Right atrium auricular region (tissue), 2 donors: ENCODE measurements at regions not wholly inside any gene's neighbourhood (a gene's known extent, or its start where the extent isn't known, plus 50 kb on each side); places are given as distances from the start of the nearest gene placed in this dataset.

Source experiments
- DNase-seq: peaks from one replicate; pipeline ENCODE4 v3.0.0-alpha.2; 2019; ENCODE audit warnings: low spot score
- H3K27ac ChIP-seq, 2 donors: fragments of 200-600 bp; sonication (generic); 1 replicate in 1 of 2; 2 replicates in 1 of 2; pipeline ENCODE4 v1.5.1; 2016 to 2019
- H3K27me3 ChIP-seq, 2 donors: fragments of 200-600 bp; sonication (generic); one replicate each; pipeline versions ENCODE4 v1.5.1 to v1.6.0; 2017 to 2019
- H3K36me3 ChIP-seq: fragments of 200-600 bp; sonication (generic); one replicate; pipeline ENCODE4 v1.5.1; 2016
- H3K4me1 ChIP-seq, 2 donors: fragments of 200-600 bp; sonication (generic); one replicate each; pipeline versions ENCODE4 v1.5.1 to v1.6.0; 2017 to 2019
- H3K4me3 ChIP-seq, 2 donors: fragments of 200-600 bp; sonication (generic); 1 replicate in 1 of 2; 2 replicates in 1 of 2; pipeline ENCODE4 v1.5.1; 2017 to 2019; ENCODE audit warnings: mild to moderate bottlenecking in 1 of 2, moderate library complexity in 1 of 2
- H3K9me3 ChIP-seq, 2 donors: fragments of 200-600 bp; sonication (generic); one replicate each; pipeline ENCODE4 v1.5.1; 2019
- TF ChIP-seq, protein P1 (sequence below), 2 donors: fragments of 200-600 bp; sonication (generic); IDR thresholded peaks; one replicate each; pipeline ENCODE4 v1.5.1; 2019; ENCODE audit warnings: antibody characterized with exemption in 2 of 2

DNA sequence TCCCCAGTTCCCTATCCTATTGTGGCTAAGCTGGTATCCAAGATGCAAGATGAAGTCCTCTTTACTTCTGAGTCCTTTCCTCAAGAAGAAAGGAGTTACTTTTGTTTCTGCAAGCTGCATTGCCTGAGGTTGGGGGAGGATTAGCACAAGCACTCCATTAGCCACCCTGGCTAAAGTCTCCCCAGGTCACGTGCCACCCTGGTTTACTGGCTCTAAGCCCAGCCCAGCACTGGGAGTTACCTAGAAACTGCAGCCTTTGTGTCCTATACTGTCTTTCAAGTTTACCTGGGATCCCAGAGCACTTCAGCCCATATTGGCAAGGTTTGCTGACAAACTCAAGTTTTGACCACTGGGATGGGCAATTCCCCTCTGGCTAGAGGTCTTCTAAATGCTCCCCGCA, 78.4 kb upstream of the DBX1 start:
- Histone ChIP-seq H3K27me3 (no peaks in the 10 kb centered on the region), H3K36me3 (no peaks in the 10 kb centered on the region), H3K27ac (no peak overlapping the region), H3K9me3 (peaks cover 0 to 27% of the 10 kb centered on the region in 2 donors), H3K4me3 (no peak overlapping the region), H3K4me1 (no peaks in the 10 kb centered on the region)
- no peak for DNase-seq
- TF ChIP-seq, protein P1, sequence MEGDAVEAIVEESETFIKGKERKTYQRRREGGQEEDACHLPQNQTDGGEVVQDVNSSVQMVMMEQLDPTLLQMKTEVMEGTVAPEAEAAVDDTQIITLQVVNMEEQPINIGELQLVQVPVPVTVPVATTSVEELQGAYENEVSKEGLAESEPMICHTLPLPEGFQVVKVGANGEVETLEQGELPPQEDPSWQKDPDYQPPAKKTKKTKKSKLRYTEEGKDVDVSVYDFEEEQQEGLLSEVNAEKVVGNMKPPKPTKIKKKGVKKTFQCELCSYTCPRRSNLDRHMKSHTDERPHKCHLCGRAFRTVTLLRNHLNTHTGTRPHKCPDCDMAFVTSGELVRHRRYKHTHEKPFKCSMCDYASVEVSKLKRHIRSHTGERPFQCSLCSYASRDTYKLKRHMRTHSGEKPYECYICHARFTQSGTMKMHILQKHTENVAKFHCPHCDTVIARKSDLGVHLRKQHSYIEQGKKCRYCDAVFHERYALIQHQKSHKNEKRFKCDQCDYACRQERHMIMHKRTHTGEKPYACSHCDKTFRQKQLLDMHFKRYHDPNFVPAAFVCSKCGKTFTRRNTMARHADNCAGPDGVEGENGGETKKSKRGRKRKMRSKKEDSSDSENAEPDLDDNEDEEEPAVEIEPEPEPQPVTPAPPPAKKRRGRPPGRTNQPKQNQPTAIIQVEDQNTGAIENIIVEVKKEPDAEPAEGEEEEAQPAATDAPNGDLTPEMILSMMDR (IDR thresholded peaks at IDR 0.05): no peak

DNA sequence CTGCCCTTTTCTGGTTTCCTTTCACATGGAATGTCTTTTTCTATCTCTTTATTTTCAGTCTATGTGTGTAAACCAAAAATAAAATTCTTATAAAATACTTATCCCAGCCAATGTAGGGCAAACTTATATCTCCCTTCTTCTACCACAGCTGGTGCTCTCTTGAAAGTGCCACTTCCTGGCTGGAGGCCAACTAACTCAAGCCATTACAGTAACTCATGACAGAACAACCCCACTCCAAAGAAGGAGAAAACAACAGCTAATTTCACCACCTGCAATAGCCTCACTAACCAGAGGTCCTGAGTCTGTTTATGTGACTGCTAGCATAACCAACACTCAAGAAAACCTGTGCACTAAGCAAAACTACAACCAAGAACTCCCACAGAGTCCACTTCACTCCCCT, 74.9 kb upstream of the DBX1 start:
- Histone ChIP-seq H3K27me3 (no peaks in the 10 kb centered on the region), H3K9me3 (peaks cover 0 to 25% of the 10 kb centered on the region in 2 donors), H3K4me1 (no peaks in the 10 kb centered on the region), H3K27ac (no peak overlapping the region), H3K4me3 (no peak overlapping the region), H3K36me3 (no peaks in the 10 kb centered on the region)
- DNase-seq: no peak
- TF ChIP-seq, protein P1 (IDR thresholded peaks at IDR 0.05): no peak

DNA sequence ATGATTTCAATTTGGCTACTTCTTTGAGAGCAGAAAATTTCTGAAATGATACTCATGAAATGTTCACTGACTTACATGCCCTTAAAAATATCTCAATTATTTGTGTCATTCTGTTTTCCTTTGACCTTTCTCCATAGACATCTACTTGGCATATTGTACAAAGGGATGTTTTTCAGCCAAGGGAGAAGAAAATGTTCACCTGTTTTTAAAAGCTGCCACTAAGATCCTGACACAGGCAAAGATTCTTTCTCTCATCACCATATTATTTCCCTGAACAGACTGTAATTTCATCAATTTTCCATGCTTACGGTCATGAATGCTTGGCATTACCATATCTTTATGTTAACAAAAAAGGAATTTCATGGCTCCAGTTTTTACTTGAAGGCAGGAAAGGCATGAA, 67.4 kb upstream of the DBX1 start:
- Histone ChIP-seq H3K4me3 (no peak overlapping the region), H3K27ac (no peak overlapping the region), H3K9me3 (peaks cover 0 to 19% of the 10 kb centered on the region in 2 donors), H3K4me1 (no peaks in the 10 kb centered on the region), H3K36me3 (no peaks in the 10 kb centered on the region), H3K27me3 (no peaks in the 10 kb centered on the region)
- TF ChIP-seq, protein P1 (IDR thresholded peaks at IDR 0.05): no peak
- DNase-seq: no peak

DNA sequence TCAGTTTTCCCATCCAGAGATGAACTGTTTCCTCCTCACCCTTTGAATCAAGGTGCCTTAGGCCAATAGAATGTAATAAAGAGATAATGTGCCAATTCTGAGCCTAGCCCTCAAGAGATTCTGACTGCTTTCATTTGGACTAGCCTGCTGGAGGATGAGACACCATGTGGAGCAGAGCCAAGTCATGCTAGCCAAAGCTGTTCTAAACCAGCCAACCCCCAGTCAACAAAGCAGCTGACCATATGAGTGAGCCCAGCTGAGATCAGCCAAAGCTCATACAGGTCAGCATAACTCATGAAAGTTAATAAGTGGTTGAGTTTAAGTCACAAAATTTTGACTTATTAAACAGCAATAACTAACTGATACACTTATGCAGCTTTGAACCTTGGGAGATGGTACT, 66.7 kb upstream of the DBX1 start:
- TF ChIP-seq, protein P1 (IDR thresholded peaks at IDR 0.05): no peak
- Histone ChIP-seq H3K27me3 (no peaks in the 10 kb centered on the region), H3K4me3 (no peak overlapping the region)

DNA sequence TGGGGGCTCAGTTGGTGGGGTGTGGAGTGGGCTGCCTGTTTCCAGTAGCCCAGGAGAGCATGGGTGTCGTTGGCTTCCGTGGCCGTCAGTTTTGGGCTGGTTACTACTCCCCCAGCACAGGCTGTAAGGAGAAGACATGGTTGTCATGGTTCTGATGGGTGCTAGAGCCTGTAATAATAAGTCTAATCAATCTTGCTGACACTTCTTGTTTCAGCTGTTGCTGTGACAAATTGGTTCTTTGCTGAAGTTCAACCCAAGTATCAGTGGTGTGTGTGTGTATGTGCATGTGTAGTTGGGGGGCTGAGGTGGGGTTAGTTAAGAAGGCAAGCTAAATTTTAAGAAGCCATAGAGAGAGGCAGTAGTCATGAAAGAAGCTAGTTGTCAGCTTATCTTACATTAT, 61.3 kb upstream of the DBX1 start:
- DNase-seq: no peak
- no peaks in the 10 kb centered on the region for H3K27me3 ChIP-seq
- no peaks in the 10 kb centered on the region for H3K9me3 ChIP-seq

More for the DNA sequence above, 66.7 kb upstream of the DBX1 start:
- no peak for DNase-seq
- H3K36me3 ChIP-seq: no peaks in the 10 kb centered on the region
- H3K9me3 ChIP-seq: peaks cover 0 to 19% of the 10 kb centered on the region in 2 donors
- H3K4me1 ChIP-seq: no peaks in the 10 kb centered on the region
- H3K27ac ChIP-seq: no peak overlapping the region

DNA sequence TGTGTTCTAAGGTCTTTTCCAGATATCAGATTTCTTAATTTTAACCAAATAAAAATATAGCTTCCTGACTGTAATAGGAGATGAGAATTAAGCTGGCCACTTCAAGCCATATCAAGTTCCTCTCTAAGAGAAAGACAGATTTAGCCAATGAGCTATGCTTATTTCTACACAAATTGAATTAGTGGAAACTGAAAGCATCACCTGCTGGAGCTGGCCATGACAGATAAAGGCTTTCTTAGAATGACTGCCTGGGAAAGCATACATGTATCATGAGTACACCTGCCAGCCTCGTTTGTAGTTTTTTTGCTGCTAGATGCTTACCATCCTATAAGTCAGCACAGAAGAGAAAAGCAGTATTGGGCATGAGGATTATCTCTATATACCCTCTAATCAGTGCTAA, 53.5 kb upstream of the DBX1 start:
- DNase-seq: no peak
- Histone ChIP-seq H3K27me3 (no peaks in the 10 kb centered on the region), H3K36me3 (no peaks in the 10 kb centered on the region), H3K4me3 (no peak overlapping the region), H3K4me1 (no peaks in the 10 kb centered on the region), H3K27ac (no peak overlapping the region), H3K9me3 (no peaks in the 10 kb centered on the region)
- TF ChIP-seq, protein P1 (IDR thresholded peaks at IDR 0.05): no peak

More for the DNA sequence above, 61.3 kb upstream of the DBX1 start:
- H3K4me1 ChIP-seq: no peaks in the 10 kb centered on the region
- no peaks in the 10 kb centered on the region for H3K36me3 ChIP-seq
- no peak overlapping the region for H3K4me3 ChIP-seq
- TF ChIP-seq, protein P1 (IDR thresholded peaks at IDR 0.05): no peak
- H3K27ac ChIP-seq: no peak overlapping the region
